OCI-LY3 (cell line): ENCODE measurements at regions not wholly inside any gene's neighbourhood (a gene's known extent, or its start where the extent isn't known, plus 50 kb on each side); places are given as distances from the start of the nearest gene placed in this dataset.
A peak's percentile ranks its signal among the peaks of the same experiment; 100 is the strongest.

Source experiments
- H2AFZ ChIP-seq: fragments of 200-600, 300-600 bp; shearing (Covaris generic); 2 replicates; pipeline ENCODE4 v1.6.0; 2014; ENCODE audit warnings: antibody characterized with exemption, low read depth, low read length
- H3K27ac ChIP-seq: fragments of 200-600, 300-600 bp; sonication (generic); 2 replicates; pipeline ENCODE4 v1.5.1; 2014; ENCODE audit warnings: mild to moderate bottlenecking, low read length, moderate library complexity, mixed read lengths
- H3K27me3 ChIP-seq: fragments of 200-600, 300-600 bp; sonication (generic); 2 replicates; pipeline ENCODE4 v1.6.1; 2014; ENCODE audit warnings: low read depth, low read length, mixed read lengths
- H3K36me3 ChIP-seq: fragments of 200-600, 300-600 bp; sonication (generic); replicated peaks from 2 replicates; pipeline ENCODE3; 2014; ENCODE audit warnings: low read depth, low read length, mixed read lengths
- H3K4me1 ChIP-seq: fragments of 300-600, 200-600 bp; sonication (generic); 2 replicates; pipeline ENCODE4 v1.6.1; 2014; ENCODE audit warnings: low read length, mixed read lengths
- H3K4me2 ChIP-seq: fragments of 200-600, 300-600 bp; sonication (generic); 2 replicates; pipeline ENCODE4 v1.6.1; 2014; ENCODE audit warnings: low read length, mixed read lengths
- H3K4me3 ChIP-seq: fragments of 300-600, 200-600 bp; sonication (generic); 2 replicates; pipeline ENCODE4 v1.5.1; 2014; ENCODE audit warnings: antibody characterized with exemption, mild to moderate bottlenecking, low read length, moderate library complexity
- H3K79me2 ChIP-seq: fragments of 300-600, 200-600 bp; shearing (Covaris generic); 2 replicates; pipeline ENCODE4 v1.6.1; 2014; ENCODE audit warnings: mild to moderate bottlenecking, low read length, mixed read lengths
- H3K9ac ChIP-seq: fragments of 300-600, 200-600 bp; shearing (Covaris generic); 2 replicates; pipeline ENCODE4 v1.6.0; 2014; ENCODE audit warnings: mild to moderate bottlenecking, low read length, moderate library complexity
- H3K9me3 ChIP-seq: fragments of 200-600, 300-600 bp; shearing (Covaris generic); 2 replicates; pipeline ENCODE4 v1.6.1; 2014; ENCODE audit warnings: low read length, mixed read lengths; ENCODE audit not compliant: insufficient read depth
- H4K20me1 ChIP-seq: fragments of 200-600, 300-600 bp; sonication (generic); 2 replicates; pipeline ENCODE4 v1.6.1; 2016; ENCODE audit warnings: low read length, mixed read lengths; ENCODE audit not compliant: insufficient read depth
- CTCF ChIP-seq: fragments of 200-600, 300-600 bp; sonication (generic); IDR thresholded peaks from 2 replicates; pipeline ENCODE4 v1.5.1; 2014; ENCODE audit warnings: antibody characterized with exemption, low read length, low read depth
- EZH2phosphoT487 ChIP-seq: fragments of 200-600 bp; shearing (Covaris generic); IDR thresholded peaks from 2 replicates; pipeline ENCODE4 v1.6.1; 2018; ENCODE audit warnings: antibody characterized with exemption, mixed run types, low read depth

- no peak overlapping the region for H2AFZ ChIP-seq
- H3K9ac ChIP-seq = no peak overlapping the region
- no peaks in the 10 kb centered on the region for H3K79me2 ChIP-seq
Observed at GRCh38 chr10:52869864-52870263, 97.3 kb upstream of the MBL2 start.

GRCh38 chr10:52865213-52865612, 92.6 kb upstream of the MBL2 start:
- H4K20me1 ChIP-seq = no peaks in the 10 kb centered on the region
- no peak for TF ChIP-seq CTCF
- TF ChIP-seq EZH2phosphoT487 = no peak
- no peaks in the 10 kb centered on the region for H3K79me2 ChIP-seq
- H3K4me3 ChIP-seq = no peak overlapping the region
- H3K9ac ChIP-seq = no peak overlapping the region
- H3K9me3 ChIP-seq = no peaks in the 10 kb centered on the region
- H3K27me3 ChIP-seq = no peaks in the 10 kb centered on the region
- no peaks in the 10 kb centered on the region for H3K36me3 ChIP-seq
- H2AFZ ChIP-seq = no peak overlapping the region
- H3K4me1 ChIP-seq = no peaks in the 10 kb centered on the region
- H3K4me2 ChIP-seq = no peak overlapping the region
- H3K27ac ChIP-seq = no peak overlapping the region

More at GRCh38 chr10:52869864-52870263, 97.3 kb upstream of the MBL2 start:
- TF ChIP-seq CTCF (no peak), EZH2phosphoT487 (no peak)
- H3K9me3 ChIP-seq = no peaks in the 10 kb centered on the region
- no peaks in the 10 kb centered on the region for H4K20me1 ChIP-seq
- H3K27me3 ChIP-seq = no peaks in the 10 kb centered on the region
- no peaks in the 10 kb centered on the region for H3K4me1 ChIP-seq
- H3K4me3 ChIP-seq = no peak overlapping the region
- H3K27ac ChIP-seq = no peak overlapping the region
- H3K36me3 ChIP-seq = no peaks in the 10 kb centered on the region
- no peak overlapping the region for H3K4me2 ChIP-seq

GRCh38 chr10:52864201-52865106, 91.9 kb upstream of the MBL2 start:
- Histone ChIP-seq H3K9ac (no peak overlapping the region), H3K4me2 (peak overlapping the region; percentile 7; the same call in 1 of the 2 replicates)

More at GRCh38 chr10:52864201-52865106, 91.9 kb upstream of the MBL2 start:
- no peaks in the 10 kb centered on the region for H3K4me1 ChIP-seq
- H3K27ac ChIP-seq = no peak overlapping the region
- no peaks in the 10 kb centered on the region for H3K9me3 ChIP-seq
- no peak overlapping the region for H2AFZ ChIP-seq
- no peaks in the 10 kb centered on the region for H4K20me1 ChIP-seq
- no peaks in the 10 kb centered on the region for H3K79me2 ChIP-seq
- H3K36me3 ChIP-seq = no peaks in the 10 kb centered on the region
- TF ChIP-seq CTCF = no peak
- TF ChIP-seq EZH2phosphoT487 = no peak
- H3K27me3 ChIP-seq = no peaks in the 10 kb centered on the region
- H3K4me3 ChIP-seq = no peak overlapping the region
